Epithelial cell of prostate (primary cell): ENCODE measurements at regions not wholly inside any gene's neighbourhood (a gene's known extent, or its start where the extent isn't known, plus 50 kb on each side); places are given as distances from the start of the nearest gene placed in this dataset.

Source experiments
- DNase-seq: peaks from one replicate; pipeline ENCODE4 v3.0.0-alpha.2; 2011; ENCODE audit warnings: low read depth, low spot score
- H3K27ac ChIP-seq: fragments of 450-650 bp; 2 replicates; pipeline ENCODE4 v1.5.1; 2017; ENCODE audit warnings: mild to moderate bottlenecking

DNA sequence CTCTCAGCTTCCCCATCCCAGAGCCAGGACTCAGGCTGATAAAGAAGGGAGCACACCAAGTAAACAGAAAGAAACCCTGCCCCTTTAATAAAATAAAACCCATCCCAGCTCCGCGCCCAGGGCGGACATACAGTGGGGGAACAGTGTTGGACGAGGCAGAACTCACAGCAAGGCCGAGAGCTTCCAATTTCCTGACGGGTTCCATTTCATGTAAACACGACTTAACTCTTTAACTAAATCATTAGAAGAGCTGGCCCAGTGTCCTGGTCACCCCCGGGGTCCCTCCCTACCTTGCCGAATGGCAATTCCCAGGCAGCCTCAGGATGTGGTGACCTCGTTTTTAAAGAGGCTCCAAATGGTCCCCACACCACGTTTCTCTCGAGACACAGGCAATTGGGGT is 340.7 kb downstream of the FOXL1 start:
- DNase-seq = no peak
- no peak overlapping the region for H3K27ac ChIP-seq

DNA sequence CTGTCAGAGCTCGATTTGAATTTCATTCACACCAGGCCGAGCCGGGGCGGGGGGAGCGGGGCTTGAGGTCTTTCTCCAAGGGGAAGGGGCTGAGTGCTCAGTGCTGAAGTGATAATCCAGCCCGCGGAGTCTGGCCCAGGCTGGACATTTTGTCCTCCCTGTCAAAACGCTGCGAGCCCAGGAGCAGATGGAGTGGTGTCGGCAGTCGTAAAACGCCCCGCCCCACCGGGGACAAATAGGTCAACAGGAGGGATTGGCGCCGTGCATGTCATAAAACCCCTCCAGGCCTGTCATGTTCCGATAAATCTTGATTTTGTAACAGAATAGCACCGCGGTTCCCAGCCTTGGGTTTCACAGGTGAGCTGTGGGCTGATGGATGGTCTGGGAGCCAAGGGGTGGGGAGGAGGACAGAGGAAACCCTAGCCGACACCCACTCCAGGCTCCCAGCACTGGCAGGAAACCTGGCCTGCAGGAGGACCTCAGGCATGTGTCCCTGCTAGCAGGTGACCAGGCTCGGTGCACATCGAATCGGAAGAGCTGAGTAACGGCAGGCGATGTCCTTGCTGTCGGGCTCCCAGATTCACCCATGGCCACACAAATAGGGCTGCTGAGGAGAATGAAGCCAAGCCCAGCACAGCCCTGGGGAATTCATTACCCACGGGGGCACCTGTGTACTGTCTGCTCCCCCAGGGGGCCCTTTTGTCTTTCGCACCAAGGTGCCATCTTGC is 341.4 kb downstream of the FOXL1 start:
- DNase-seq = no peak
- no peak overlapping the region for H3K27ac ChIP-seq

- no peak for DNase-seq
- no peak overlapping the region for H3K27ac ChIP-seq
Observed at GRCh38 chr16:86921289-86921688, 342.9 kb downstream of the FOXL1 start.

- no peak for DNase-seq
- H3K27ac ChIP-seq = no peak overlapping the region
Observed at GRCh38 chr16:86922311-86922710, 344.0 kb downstream of the FOXL1 start.

- no peak overlapping the region for H3K27ac ChIP-seq
- DNase-seq = no peak
Observed at GRCh38 chr16:86923656-86924055, 345.3 kb downstream of the FOXL1 start.

GRCh38 chr16:86924537-86924936 is 346.2 kb downstream of the FOXL1 start:
- DNase-seq = no peak
- no peak overlapping the region for H3K27ac ChIP-seq

GRCh38 chr16:86925067-86925791 is 346.9 kb downstream of the FOXL1 start:
- H3K27ac ChIP-seq = no peak overlapping the region
- DNase-seq = no peak

DNA sequence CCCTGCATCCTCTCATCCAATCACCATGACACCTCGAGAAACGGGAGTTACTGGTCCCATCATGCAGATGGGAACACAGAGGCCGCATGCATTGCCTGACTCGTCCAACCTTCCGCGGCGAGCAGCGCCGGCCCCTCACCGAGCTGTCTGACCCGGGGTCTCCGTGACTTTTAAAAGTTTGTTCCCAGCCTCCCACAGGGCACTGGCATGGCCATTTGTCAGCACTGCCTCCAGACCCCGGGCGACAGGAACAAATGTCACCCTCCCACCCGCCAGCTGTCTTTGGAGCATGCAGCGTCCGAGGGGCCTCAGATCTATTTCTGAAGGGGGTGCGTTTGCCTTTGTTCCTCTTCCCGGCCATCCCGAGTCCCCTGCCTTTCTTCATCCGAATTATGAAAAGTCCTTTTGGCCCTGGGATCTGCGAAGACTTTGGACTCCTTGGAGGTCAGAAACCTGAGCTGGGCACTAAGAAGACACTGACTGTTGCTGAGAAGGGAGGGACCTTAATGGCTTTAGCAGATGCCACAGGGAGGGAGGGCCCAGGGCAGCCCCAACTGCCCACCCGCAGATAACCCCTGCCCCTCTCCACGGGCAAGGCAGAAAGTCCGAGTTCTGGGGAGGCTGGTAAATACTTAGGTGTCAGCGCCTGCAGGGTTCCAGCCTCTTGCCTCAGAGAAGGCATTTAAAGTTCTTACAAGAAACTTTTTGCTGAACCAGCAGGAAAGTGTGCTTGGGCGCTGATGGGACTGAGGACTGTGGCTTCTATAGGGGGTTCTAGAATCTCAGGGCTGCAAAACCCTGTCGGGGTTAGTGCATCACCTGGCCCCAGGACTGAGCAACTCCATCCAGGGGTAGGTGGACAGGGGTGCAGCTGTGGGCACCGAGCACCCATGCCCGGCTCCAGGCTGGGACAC is 348.1 kb downstream of the FOXL1 start:
- no peak overlapping the region for H3K27ac ChIP-seq
- DNase-seq = no peak

DNA sequence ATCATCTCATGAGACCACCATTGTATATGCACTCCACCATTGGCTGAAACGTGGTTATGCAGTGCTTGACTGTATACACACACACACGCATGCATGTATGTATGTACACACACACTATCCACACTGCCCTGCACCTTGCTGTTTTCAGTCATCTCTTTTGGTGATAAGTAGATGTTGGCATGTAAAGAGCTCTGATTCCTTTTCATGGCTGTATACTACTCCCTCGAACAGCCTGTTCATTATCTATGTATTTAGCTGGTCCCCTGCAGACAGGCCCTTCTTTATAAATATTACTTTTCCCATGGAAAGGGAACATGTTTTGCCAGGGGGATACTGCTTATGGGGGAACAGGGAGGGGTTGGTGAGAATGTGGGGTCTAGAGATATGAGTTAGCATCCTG is 349.4 kb downstream of the FOXL1 start:
- H3K27ac ChIP-seq = no peak overlapping the region
- DNase-seq = no peak

DNA sequence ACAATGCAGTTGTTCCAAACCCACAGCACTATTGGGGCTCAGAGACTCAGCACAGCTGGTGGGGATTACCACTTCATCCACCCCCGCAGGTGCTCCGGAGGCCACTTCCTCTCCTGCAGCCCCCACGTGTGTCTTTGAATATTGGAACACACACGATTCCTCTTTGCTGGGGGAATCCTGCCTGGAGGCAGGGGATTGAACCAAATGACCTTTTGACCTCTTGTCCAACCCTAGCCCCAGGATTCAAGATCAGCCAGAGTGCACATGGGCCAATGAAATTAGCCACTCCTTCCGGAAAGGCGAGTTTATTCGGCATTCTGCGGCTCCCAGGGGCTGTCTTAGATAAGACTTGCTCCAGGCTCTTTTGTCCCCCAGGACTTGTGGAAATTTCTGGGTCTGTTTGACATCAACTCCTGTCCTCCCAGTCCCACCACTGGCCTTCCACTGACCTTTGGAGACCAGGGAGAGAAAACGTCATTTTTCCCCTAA is 350.2 kb downstream of the FOXL1 start:
- no peak overlapping the region for H3K27ac ChIP-seq
- DNase-seq = no peak

- no peak for DNase-seq
- no peak overlapping the region for H3K27ac ChIP-seq
Observed at GRCh38 chr16:86929057-86929871, 350.9 kb downstream of the FOXL1 start.

DNA sequence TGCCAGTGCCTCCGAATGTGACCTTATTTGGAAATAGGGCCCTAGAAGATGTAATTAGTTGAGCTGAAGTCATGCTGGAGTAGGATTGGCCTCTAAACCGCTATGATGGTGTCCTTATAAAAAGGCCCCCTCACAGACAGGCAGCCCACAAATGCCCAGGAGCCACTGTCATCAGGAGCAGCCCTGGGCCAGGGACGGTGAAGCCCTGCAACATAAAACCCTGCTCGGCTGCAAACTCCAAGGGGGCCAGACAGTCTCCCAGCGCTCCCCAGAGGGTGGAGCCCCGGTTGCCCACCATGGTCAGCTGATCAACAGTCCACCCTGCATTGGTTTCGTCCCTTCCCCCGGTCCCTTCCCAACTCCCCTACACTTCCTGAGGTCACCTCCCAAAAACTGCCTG is 351.7 kb downstream of the FOXL1 start:
- H3K27ac ChIP-seq = no peak overlapping the region
- no peak for DNase-seq

- no peak overlapping the region for H3K27ac ChIP-seq
- DNase-seq = no peak
Observed at GRCh38 chr16:86930663-86931373, 352.5 kb downstream of the FOXL1 start.

DNA sequence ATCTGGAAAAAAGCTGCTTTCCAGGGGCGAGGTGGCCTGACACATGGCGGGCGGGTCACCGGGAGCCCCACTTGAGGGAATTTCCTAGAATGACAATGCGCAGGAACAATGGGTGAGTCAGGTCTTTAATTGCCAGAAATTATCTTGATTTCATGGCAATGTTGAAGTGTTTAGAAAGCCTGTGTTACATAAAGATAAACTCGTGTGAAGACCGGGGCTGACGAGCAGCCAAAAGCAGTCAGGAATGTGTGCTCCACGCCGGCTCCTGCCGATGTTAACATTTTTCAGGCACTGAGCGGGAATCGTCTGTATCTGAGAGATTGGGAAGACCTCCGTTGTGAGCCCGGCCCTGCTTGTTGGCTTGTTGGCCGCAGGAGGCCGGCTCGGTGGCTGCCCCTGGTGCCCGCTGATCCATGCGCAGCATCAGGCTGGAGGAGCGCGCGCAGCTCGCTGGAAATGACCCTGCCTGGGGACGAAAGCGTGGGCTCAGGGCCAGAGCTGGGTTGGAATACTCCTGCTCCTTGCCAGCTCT is 353.1 kb downstream of the FOXL1 start:
- no peak overlapping the region for H3K27ac ChIP-seq
- no peak for DNase-seq

DNA sequence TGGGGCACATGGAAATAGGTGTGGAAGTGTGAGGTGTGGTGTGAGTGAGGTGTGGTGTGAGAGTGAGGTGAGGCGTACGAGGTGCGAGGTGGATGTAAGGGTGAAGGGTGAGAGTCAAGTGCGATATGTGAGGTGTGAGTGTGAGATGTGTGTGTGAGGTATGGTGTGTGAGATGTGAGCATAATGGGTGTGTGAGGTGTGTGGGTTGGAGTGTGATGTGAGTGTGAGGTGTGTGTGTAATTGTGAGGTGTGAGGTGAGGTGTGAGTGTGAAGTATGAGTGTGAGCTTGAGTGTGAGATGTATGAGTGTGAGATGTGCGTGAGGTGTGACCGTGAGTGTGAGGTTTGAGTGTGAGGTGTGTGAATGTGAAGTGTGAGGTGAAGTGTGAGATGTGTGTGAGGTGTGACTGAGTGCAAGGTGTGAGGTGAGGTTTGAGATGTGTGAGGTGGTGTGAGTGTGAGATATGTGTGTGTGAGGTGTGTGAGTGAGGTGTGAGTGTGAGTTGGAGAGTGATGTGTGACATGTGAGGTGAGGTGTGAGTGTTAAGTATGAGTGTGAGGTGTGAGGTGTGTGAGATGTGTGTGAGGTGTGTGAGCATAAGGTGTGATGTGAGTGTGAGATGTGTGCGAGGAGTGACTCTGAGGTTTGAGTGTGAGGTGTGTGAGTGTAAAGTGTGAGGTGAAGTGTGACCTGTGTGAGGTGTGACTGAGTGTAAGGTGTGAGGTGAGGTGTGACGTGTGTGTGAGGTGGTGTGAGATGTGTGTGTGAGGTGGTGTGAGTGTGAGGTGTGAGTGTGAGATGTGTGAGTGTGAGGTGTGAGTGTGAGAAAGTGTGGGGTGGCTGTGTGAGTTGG is 354.0 kb downstream of the FOXL1 start:
- no peak overlapping the region for H3K27ac ChIP-seq
- DNase-seq = no peak

DNA sequence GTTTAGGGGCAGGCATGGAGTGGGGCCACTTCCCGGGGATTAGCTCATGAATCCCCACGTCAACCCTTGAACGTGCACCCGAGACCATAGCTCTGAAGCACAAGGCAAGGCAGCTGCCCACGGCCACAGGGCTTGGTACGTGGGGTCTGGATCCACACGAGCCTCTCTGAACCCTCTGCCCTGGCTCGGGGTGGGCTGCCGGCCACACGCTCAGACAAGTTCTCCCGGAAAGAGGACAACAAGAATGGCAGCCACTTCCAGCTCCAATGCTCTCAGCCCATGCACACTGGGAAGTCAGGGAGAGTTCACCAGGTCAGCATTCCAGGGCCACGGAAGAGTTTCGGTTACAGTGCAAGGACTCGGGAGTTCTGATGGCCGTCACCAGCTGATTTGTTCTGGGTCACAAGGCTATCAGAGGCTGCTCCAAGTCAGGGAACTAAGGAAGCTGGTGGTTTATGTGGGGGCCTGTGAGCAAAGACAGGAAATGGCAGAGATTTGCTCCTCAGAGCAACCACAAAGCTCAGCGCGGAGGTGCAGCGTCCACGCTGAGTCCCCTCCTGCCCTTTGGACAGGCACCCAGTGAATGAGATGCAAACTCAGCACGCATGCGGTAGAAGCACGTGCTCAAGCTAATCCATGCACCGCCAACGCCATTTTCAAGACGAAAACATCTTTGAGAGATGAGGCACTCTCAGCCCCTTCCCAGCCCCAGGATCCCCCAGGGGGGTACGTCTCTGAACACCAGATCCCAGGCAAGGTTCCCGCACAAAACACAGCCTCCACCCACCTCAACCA is 356.4 kb downstream of the FOXL1 start:
- no peak overlapping the region for H3K27ac ChIP-seq
- no peak for DNase-seq

GRCh38 chr16:86939609-86940008 is 361.3 kb downstream of the FOXL1 start:
- DNase-seq = no peak

More at GRCh38 chr16:86939609-86940008, 361.3 kb downstream of the FOXL1 start:
- no peak overlapping the region for H3K27ac ChIP-seq
